ENCODE measurements at regions not wholly inside any gene's neighbourhood (a gene's known extent, or its start where the extent isn't known, plus 50 kb on each side); places are given as distances from the start of the nearest gene placed in this dataset.

DNA sequence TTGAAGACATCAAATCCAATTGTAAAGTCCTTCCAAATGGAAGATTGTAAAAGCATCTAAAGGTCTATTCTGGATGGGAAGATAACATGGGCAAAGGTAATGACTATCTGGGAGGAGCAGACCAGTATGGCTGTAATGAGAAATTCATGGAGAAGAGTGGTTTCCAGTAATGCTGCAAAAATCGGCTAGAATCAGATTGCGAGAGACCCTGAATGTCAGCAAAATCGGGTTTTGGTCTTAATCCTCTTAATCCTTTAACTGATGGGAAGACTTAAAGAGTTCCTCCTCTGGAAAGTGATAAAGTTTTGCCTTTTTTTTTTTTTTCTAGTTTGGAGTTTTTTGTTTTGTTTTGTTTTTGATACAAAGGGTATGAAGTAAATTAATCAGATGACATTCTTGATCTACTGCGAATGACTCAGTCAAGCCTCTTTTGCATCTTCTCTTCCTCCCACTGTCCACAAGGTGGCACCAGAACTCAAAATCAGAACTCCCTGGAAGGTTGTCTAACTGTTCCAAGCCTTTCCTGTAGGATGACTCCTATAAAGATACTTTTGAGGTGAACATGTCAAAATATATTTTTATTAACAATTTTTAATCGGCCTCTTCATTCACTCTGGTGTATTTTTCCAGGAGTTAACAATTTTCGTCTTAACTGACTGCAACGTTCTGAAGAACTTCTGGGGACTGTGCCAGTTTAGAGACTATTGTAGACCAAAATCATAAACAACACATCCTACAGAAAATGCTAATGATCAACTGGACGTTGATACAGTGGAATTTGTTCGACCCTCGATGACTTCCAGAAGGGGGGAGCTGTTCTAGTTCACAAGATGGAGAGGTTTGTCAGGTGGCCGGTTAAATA is 213.3 kb upstream of the MIR17HG start:
- Histone ChIP-seq H2AFZ (ENCODE audit: insufficient read depth, low read length, poor library complexity) (no peak overlapping the region), H3K79me2 (ENCODE audit: control insufficient read depth, insufficient read depth, low read length, poor library complexity) (no peaks in the 10 kb centered on the region), H3K79me1 (ENCODE audit: low read length) (peaks cover 8% of the 10 kb centered on the region), H2BK120ac (ENCODE audit: insufficient read depth, low read length, poor library complexity) (peak overlapping the region; percentile 90), H3K4me2 (ENCODE audit: low read length) (no peak overlapping the region), H3K9ac (ENCODE audit: low read length) (no peak overlapping the region), H3K36me3 (ENCODE audit: control insufficient read depth in 1 of 2, insufficient read depth in 2 of 2, low read length in 2 of 2) (peaks cover 3 to 5% of the 10 kb centered on the region in 2 experiments), H3K23ac (ENCODE audit: low read length) (no peak overlapping the region), H2BK5ac (ENCODE audit: low read depth, low read length, poor library complexity) (peak overlapping the region; percentile 64), H3K9me3 (ENCODE audit: insufficient read depth, low read depth, low read length) (no peaks in the 10 kb centered on the region), H2BK12ac (ENCODE audit: low read length) (peak overlapping the region; percentile 69), H3K4me1 (ENCODE audit: control insufficient read depth in 1 of 2, insufficient read depth in 2 of 2, low read length in 2 of 2) (peaks cover 0 to 4% of the 10 kb centered on the region in 2 experiments), H3K14ac (ENCODE audit: low read length) (peak overlapping the region; percentile 69), H4K8ac (ENCODE audit: low read depth, low read length) (peak overlapping the region; percentile 58), H2AK5ac (ENCODE audit: low read length) (peak overlapping the region; percentile 59), H3K27me3 (ENCODE audit: insufficient read depth, low read length) (no peaks in the 10 kb centered on the region), H3K4me3 (ENCODE audit: low read depth, low read length) (no peak overlapping the region), H3K27ac (ENCODE audit: low read depth, low read length) (peak overlapping the region; percentile 61), H3K4ac (ENCODE audit: low read depth, low read length) (peak overlapping the region; percentile 52), H4K91ac (ENCODE audit: low read depth, low read length) (peak overlapping the region; percentile 85), H4K12ac (ENCODE audit: low read depth, low read length) (no peak overlapping the region), H3K18ac (ENCODE audit: low read length) (no peak overlapping the region)
- no CpG with 5 or more reads among the region's 11 CpGs for WGBS (ENCODE audit: extremely low coverage, insufficient coverage, insufficient read length)
- DNase-seq = peak; percentile 30 to 85

DNA sequence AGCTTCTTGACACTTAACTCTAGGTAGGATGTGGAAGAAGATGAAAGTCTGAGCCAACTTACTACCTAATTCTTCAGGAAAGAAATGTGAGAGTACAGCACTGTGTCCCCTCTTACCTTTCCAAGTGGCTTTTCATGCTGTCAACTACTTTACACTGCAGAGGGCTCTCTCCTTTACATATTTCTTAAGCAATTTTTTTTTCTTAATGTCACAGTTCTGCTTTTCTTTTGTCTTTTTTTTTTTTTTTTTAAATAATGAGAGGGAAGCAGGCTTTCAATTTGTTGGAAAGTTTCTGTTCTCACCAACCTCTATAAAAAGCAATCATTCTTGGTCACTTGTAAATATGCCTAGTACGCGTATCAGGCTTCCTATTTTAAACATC is 212.7 kb upstream of the MIR17HG start:
- Histone ChIP-seq H3K4me2 (ENCODE audit: low read length) (no peak overlapping the region), H3K4me3 (ENCODE audit: low read depth, low read length) (no peak overlapping the region), H2BK120ac (ENCODE audit: insufficient read depth, low read length, poor library complexity) (peak overlapping the region; percentile 90), H3K27ac (ENCODE audit: low read depth, low read length) (peak overlapping the region; percentile 61), H3K14ac (ENCODE audit: low read length) (peak overlapping the region; percentile 69), H4K12ac (ENCODE audit: low read depth, low read length) (no peak overlapping the region), H3K79me1 (ENCODE audit: low read length) (peaks cover 11% of the 10 kb centered on the region), H3K4me1 (ENCODE audit: control insufficient read depth in 1 of 2, insufficient read depth in 2 of 2, low read length in 2 of 2) (peaks cover 0 to 4% of the 10 kb centered on the region in 2 experiments), H3K36me3 (ENCODE audit: control insufficient read depth in 1 of 2, insufficient read depth in 2 of 2, low read length in 2 of 2) (peaks cover 3 to 4% of the 10 kb centered on the region in 2 experiments), H3K4ac (ENCODE audit: low read depth, low read length) (peak overlapping the region; percentile 52), H2BK12ac (ENCODE audit: low read length) (peak overlapping the region; percentile 69), H2AK5ac (ENCODE audit: low read length) (peak overlapping the region; percentile 59), H3K9me3 (ENCODE audit: insufficient read depth, low read depth, low read length) (no peaks in the 10 kb centered on the region), H2BK5ac (ENCODE audit: low read depth, low read length, poor library complexity) (peak overlapping the region; percentile 64), H2AFZ (ENCODE audit: insufficient read depth, low read length, poor library complexity) (no peak overlapping the region), H3K23ac (ENCODE audit: low read length) (no peak overlapping the region), H3K18ac (ENCODE audit: low read length) (no peak overlapping the region), H3K9ac (ENCODE audit: low read length) (no peak overlapping the region), H3K79me2 (ENCODE audit: control insufficient read depth, insufficient read depth, low read length, poor library complexity) (no peaks in the 10 kb centered on the region), H4K8ac (ENCODE audit: low read depth, low read length) (peak overlapping the region; percentile 58), H3K27me3 (ENCODE audit: insufficient read depth, low read length) (no peaks in the 10 kb centered on the region), H4K91ac (ENCODE audit: low read depth, low read length) (peak overlapping the region; percentile 85)
- WGBS (ENCODE audit: extremely low coverage, insufficient coverage, insufficient read length) = no CpG with 5 or more reads among the region's 2 CpGs
- no peak for DNase-seq

DNA sequence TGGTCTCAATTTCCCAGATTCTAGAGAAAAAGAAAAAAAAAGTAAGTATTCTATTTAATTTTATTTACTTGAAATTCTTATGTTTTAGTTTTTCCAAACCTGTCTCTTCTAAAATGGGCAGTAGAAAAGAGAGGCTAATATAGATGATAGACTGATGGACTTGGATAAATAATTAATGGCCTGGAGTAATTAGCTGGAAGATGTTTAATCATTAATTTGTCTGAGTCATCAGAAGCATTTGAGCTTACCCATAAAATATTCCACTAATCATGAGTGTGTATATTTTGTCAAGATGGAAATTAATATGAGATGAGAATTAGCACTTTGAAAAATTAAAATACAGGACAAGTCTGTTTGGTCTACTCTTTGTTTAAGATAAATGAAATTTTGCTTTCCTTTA is 212.1 kb upstream of the MIR17HG start:
- no peaks in the 10 kb centered on the region for H3K9me3 ChIP-seq (ENCODE audit: insufficient read depth, low read depth, low read length)
- no peak overlapping the region for H2AK5ac ChIP-seq (ENCODE audit: low read length)
- H2AFZ ChIP-seq (ENCODE audit: insufficient read depth, low read length, poor library complexity) = no peak overlapping the region
- no peak overlapping the region for H3K18ac ChIP-seq (ENCODE audit: low read length)
- H3K14ac ChIP-seq (ENCODE audit: low read length) = no peak overlapping the region
- no peaks in the 10 kb centered on the region for H3K79me2 ChIP-seq (ENCODE audit: control insufficient read depth, insufficient read depth, low read length, poor library complexity)
- H3K36me3 ChIP-seq (ENCODE audit: control insufficient read depth in 1 of 2, insufficient read depth in 2 of 2, low read length in 2 of 2) = no peaks in the 10 kb centered on the region
- H3K4me1 ChIP-seq (ENCODE audit: control insufficient read depth in 1 of 2, insufficient read depth in 2 of 2, low read length in 2 of 2) = peaks cover 0 to 4% of the 10 kb centered on the region in 2 experiments
- no peak overlapping the region for H3K9ac ChIP-seq (ENCODE audit: low read length)
- no peak overlapping the region for H3K23ac ChIP-seq (ENCODE audit: low read length)
- H3K27me3 ChIP-seq (ENCODE audit: insufficient read depth, low read length) = no peaks in the 10 kb centered on the region
- no peak overlapping the region for H3K4ac ChIP-seq (ENCODE audit: low read depth, low read length)
- no peak overlapping the region for H3K4me3 ChIP-seq (ENCODE audit: low read depth, low read length)
- no peak overlapping the region for H2BK120ac ChIP-seq (ENCODE audit: insufficient read depth, low read length, poor library complexity)
- H3K4me2 ChIP-seq (ENCODE audit: low read length) = no peak overlapping the region
- H2BK12ac ChIP-seq (ENCODE audit: low read length) = no peak overlapping the region
- no peak for DNase-seq
- peaks cover 11% of the 10 kb centered on the region for H3K79me1 ChIP-seq (ENCODE audit: low read length)
- H2BK5ac ChIP-seq (ENCODE audit: low read depth, low read length, poor library complexity) = no peak overlapping the region
- no peak overlapping the region for H4K8ac ChIP-seq (ENCODE audit: low read depth, low read length)
- no peak overlapping the region for H3K27ac ChIP-seq (ENCODE audit: low read depth, low read length)
- no peak overlapping the region for H4K91ac ChIP-seq (ENCODE audit: low read depth, low read length)
- no peak overlapping the region for H4K12ac ChIP-seq (ENCODE audit: low read depth, low read length)

- H3K36me3 ChIP-seq (ENCODE audit: control insufficient read depth in 1 of 2, insufficient read depth in 2 of 2, low read length in 2 of 2) = no peaks in the 10 kb centered on the region
- H4K91ac ChIP-seq (ENCODE audit: low read depth, low read length) = no peak overlapping the region
- no peak overlapping the region for H4K8ac ChIP-seq (ENCODE audit: low read depth, low read length)
- H2AK5ac ChIP-seq (ENCODE audit: low read length) = no peak overlapping the region
- no peaks in the 10 kb centered on the region for H3K9me3 ChIP-seq (ENCODE audit: insufficient read depth, low read depth, low read length)
- no peaks in the 10 kb centered on the region for H3K27me3 ChIP-seq (ENCODE audit: insufficient read depth, low read length)
- H3K4ac ChIP-seq (ENCODE audit: low read depth, low read length) = no peak overlapping the region
- peak overlapping the region; percentile 89 for H3K27ac ChIP-seq (ENCODE audit: low read depth, low read length)
- no peak overlapping the region for H3K23ac ChIP-seq (ENCODE audit: low read length)
- H3K4me1 ChIP-seq (ENCODE audit: control insufficient read depth in 1 of 2, insufficient read depth in 2 of 2, low read length in 2 of 2) = peaks cover 0 to 6% of the 10 kb centered on the region in 2 experiments
- no peaks in the 10 kb centered on the region for H3K79me2 ChIP-seq (ENCODE audit: control insufficient read depth, insufficient read depth, low read length, poor library complexity)
- no peak for DNase-seq
- no peak overlapping the region for H3K14ac ChIP-seq (ENCODE audit: low read length)
- H3K4me3 ChIP-seq (ENCODE audit: low read depth, low read length) = no peak overlapping the region
- H3K18ac ChIP-seq (ENCODE audit: low read length) = no peak overlapping the region
- peaks cover 11% of the 10 kb centered on the region for H3K79me1 ChIP-seq (ENCODE audit: low read length)
- H2AFZ ChIP-seq (ENCODE audit: insufficient read depth, low read length, poor library complexity) = no peak overlapping the region
- no peak overlapping the region for H2BK12ac ChIP-seq (ENCODE audit: low read length)
- H2BK5ac ChIP-seq (ENCODE audit: low read depth, low read length, poor library complexity) = no peak overlapping the region
- no peak overlapping the region for H3K4me2 ChIP-seq (ENCODE audit: low read length)
- no peak overlapping the region for H4K12ac ChIP-seq (ENCODE audit: low read depth, low read length)
- H2BK120ac ChIP-seq (ENCODE audit: insufficient read depth, low read length, poor library complexity) = no peak overlapping the region
- H3K9ac ChIP-seq (ENCODE audit: low read length) = no peak overlapping the region
Measured at GRCh38 chr13:91135968-91136367, 211.5 kb upstream of the MIR17HG start.

Measured in trophoblast cell (in vitro differentiated cells and primary cell).